ENCODE measurements at regions not wholly inside any gene's neighbourhood (a gene's known extent, or its start where the extent isn't known, plus 50 kb on each side); places are given as distances from the start of the nearest gene placed in this dataset.
"Not testable (repeated sequence)": the region's sequence is repeated elsewhere in the genome, so short reads cannot be mapped to it uniquely, and the experiment has no call there.

GRCh38 chr9:135181841-135182240, 94.4 kb downstream of the OLFM1 start:
- ATAC-seq, result not testable (repeated sequence)

GRCh38 chr9:135183069-135183468, 95.6 kb downstream of the OLFM1 start:
- no peak for ATAC-seq
- no peak for TF ChIP-seq ESRRG (CRISPR knock-in tag; IDR thresholded peaks at IDR 0.05)
- no peak for TF ChIP-seq ZNF8 (CRISPR knock-in tag; IDR thresholded peaks at IDR 0.05)
- no peak for TF ChIP-seq ISL1 (CRISPR knock-in tag; IDR thresholded peaks at IDR 0.05)
- TF ChIP-seq ZNF565 (CRISPR knock-in tag; conservative IDR thresholded peaks at IDR 0.05; ENCODE audit: low read depth), result no peak
- no peak for TF ChIP-seq OSR1 (CRISPR knock-in tag; IDR thresholded peaks at IDR 0.05)
- no peak for TF ChIP-seq PATZ1 (CRISPR knock-in tag; IDR thresholded peaks at IDR 0.05; ENCODE audit: borderline replicate concordance)
- TF ChIP-seq SNAI2 (CRISPR knock-in tag; IDR thresholded peaks at IDR 0.05), result no peak
- TF ChIP-seq CSRNP3 (CRISPR knock-in tag; IDR thresholded peaks at IDR 0.05), result no peak
- no peak for TF ChIP-seq ZNF70 (CRISPR knock-in tag; IDR thresholded peaks at IDR 0.05)
- no peak for TF ChIP-seq TOX (CRISPR knock-in tag; IDR thresholded peaks at IDR 0.05; ENCODE audit: borderline replicate concordance)
- no peak for TF ChIP-seq PPARA (CRISPR knock-in tag; IDR thresholded peaks at IDR 0.05; ENCODE audit: borderline replicate concordance)
- no peak for TF ChIP-seq ZFP30 (CRISPR knock-in tag; IDR thresholded peaks at IDR 0.05)
- no peak for TF ChIP-seq ARNTL (CRISPR knock-in tag; IDR thresholded peaks at IDR 0.05; ENCODE audit: borderline replicate concordance, low read depth)
- no peak for TF ChIP-seq TSHZ2 (CRISPR knock-in tag; IDR thresholded peaks at IDR 0.05)

GRCh38 chr9:135183528-135184180, 96.2 kb downstream of the OLFM1 start:
- no peak for ATAC-seq
- no peak for TF ChIP-seq CREB5 (CRISPR knock-in tag; IDR thresholded peaks at IDR 0.05; ENCODE audit: low read depth)

- ATAC-seq, result no peak
Measured at GRCh38 chr9:135184181-135185053, 96.9 kb downstream of the OLFM1 start.

More at GRCh38 chr9:135184181-135185053, 96.9 kb downstream of the OLFM1 start:
- TF ChIP-seq TCF4 (CRISPR knock-in tag; IDR thresholded peaks at IDR 0.05; ENCODE audit: borderline replicate concordance) (no peak), PPARA (CRISPR knock-in tag; IDR thresholded peaks at IDR 0.05; ENCODE audit: borderline replicate concordance) (no peak), CREB5 (CRISPR knock-in tag; IDR thresholded peaks at IDR 0.05; ENCODE audit: low read depth) (no peak), RARB (CRISPR knock-in tag; IDR thresholded peaks at IDR 0.05) (no peak), TSHZ2 (CRISPR knock-in tag; IDR thresholded peaks at IDR 0.05) (no peak), TOX (CRISPR knock-in tag; IDR thresholded peaks at IDR 0.05; ENCODE audit: borderline replicate concordance) (no peak)

All from SK-N-SH treated with all-trans-retinoic acid at 6 μM for 48 hours (cell line).